Esophagus muscularis mucosa (tissue), 4 donors: ENCODE measurements at regions not wholly inside any gene's neighbourhood (a gene's known extent, or its start where the extent isn't known, plus 50 kb on each side); places are given as distances from the start of the nearest gene placed in this dataset.
"Not testable (repeated sequence)": the region's sequence is repeated elsewhere in the genome, so short reads cannot be mapped to it uniquely, and the experiment has no call there.

Experiments used
- DNase-seq: peaks from one replicate; pipeline ENCODE4 v3.0.0-alpha.2; 2017; ENCODE audit errors: extremely low spot score
- H3K27ac ChIP-seq, 4 donors: fragments of 200-600 bp; sonication (generic); replicated peaks in 1 of 4; 1 replicate in 3 of 4; 2 replicates in 1 of 4; pipeline ENCODE4 v1.5.1; 2016 to 2019; ENCODE audit warnings: mild to moderate bottlenecking in 1 of 4
- H3K27me3 ChIP-seq, 4 donors: fragments of 200-600 bp; sonication (generic); one replicate each; pipeline versions ENCODE4 v1.5.1 to v1.6.0; 2016 to 2019
- H3K36me3 ChIP-seq, 4 donors: fragments of 200-600 bp; sonication (generic); one replicate each; pipeline ENCODE4 v1.5.1; 2016 to 2019
- H3K4me1 ChIP-seq, 4 donors: fragments of 200-600 bp; sonication (generic); one replicate each; pipeline ENCODE4 v1.5.1; 2016 to 2019
- H3K4me3 ChIP-seq, 4 donors: fragments of 200-600 bp; sonication (generic); 1 replicate in 2 of 4; 2 replicates in 2 of 4; pipeline ENCODE4 v1.5.1; 2016 to 2019; ENCODE audit warnings: mild to moderate bottlenecking in 4 of 4, moderate library complexity in 1 of 4
- H3K9me3 ChIP-seq, 4 donors: fragments of 200-600 bp; sonication (generic); 1 replicate in 3 of 4; 2 replicates in 1 of 4; pipeline ENCODE4 v1.5.1; 2016 to 2019
- EP300 ChIP-seq: sonication (generic); formaldehyde crosslinking; IDR thresholded peaks from one replicate; pipeline ENCODE4 v1.6.1; 2017; ENCODE audit warnings: antibody characterized with exemption
- POLR2A ChIP-seq: fragments of 450-650 bp; IDR thresholded peaks from one replicate; pipeline ENCODE4 v1.6.1; 2017; ENCODE audit warnings: antibody characterized with exemption, moderate library complexity, mild to moderate bottlenecking, low read depth
- POLR2AphosphoS5 ChIP-seq, 2 donors: sonication (generic); formaldehyde crosslinking; IDR thresholded peaks; one replicate each; pipeline ENCODE4 v1.6.1; 2017; ENCODE audit warnings: antibody characterized with exemption in 2 of 2
- WGBS: methylation state at CpG from one replicate; pipeline ENCODE4 v1.1.5; 2018; 5-methylcytosine and 5-hydroxymethylcytosine counted together
- intact Hi-C: fragments of 100-400 bp; cut with DNase I; formaldehyde crosslinking; loops from one replicate; pipeline ENCODE4 v1.15.1; 2023
- TF ChIP-seq, protein P1 (sequence below), 3 experiments: fragments of 200-600 bp in 2 of 3; fragments of 450-650 bp in 1 of 3; sonication (generic) in 2 of 3; IDR thresholded peaks; one replicate each; pipeline ENCODE4 v1.5.1; 2017 to 2019; ENCODE audit warnings: antibody characterized with exemption in 3 of 3, mild to moderate bottlenecking in 2 of 3, moderate library complexity in 1 of 3

DNA sequence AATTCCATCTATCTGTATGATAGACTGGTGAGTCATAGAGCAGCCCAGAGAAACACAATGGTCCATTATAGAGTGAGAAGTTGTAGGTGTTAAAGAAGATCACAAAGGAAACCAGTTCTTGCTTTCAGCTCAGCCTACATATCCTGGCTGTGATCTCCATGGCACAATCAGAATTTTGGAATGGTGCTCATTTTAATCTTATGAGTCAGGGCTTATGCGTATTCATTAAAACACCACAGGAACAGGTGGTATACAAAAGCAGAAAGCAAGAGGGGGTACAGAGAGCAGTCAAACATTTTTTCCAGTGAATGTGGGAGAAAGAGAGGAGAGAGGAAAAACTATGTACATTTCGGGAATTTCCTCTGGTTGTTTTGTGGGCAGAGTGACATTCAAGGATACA is 126.9 kb downstream of the MFAP3L start:
- H3K4me1 ChIP-seq: no peaks in the 10 kb centered on the region
- H3K4me3 ChIP-seq: no peak overlapping the region
- intact Hi-C loops: no loop called here
- TF ChIP-seq POLR2AphosphoS5 (IDR thresholded peaks at IDR 0.05): no peak
- DNase-seq: no peak
- no peaks in the 10 kb centered on the region for H3K36me3 ChIP-seq
- H3K27ac ChIP-seq: no peak overlapping the region
- no peaks in the 10 kb centered on the region for H3K9me3 ChIP-seq
- 96% methylated on average over 2 of the region's 2 CpGs for WGBS
- no peaks in the 10 kb centered on the region for H3K27me3 ChIP-seq

DNA sequence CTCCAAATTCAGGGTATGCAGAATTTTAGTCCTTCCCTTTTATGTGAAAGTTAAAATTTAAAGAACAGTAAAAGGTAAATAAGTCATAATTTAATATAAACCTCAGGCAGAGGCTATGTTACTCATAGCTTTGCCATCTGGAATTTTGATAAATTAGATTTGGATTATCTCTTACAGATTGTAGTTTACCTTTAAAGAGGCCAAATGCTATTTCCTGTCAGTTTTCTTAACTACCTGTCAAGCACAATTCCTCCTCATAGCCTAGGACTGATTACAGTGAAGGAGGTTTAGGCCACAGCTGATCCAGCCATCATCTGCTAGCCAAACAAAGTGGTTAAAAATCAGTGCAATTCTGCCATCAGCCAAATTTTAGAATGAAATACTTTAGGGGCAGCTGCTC is 128.1 kb downstream of the MFAP3L start:
- no peak for DNase-seq
- Histone ChIP-seq H3K27me3 (no peaks in the 10 kb centered on the region), H3K9me3 (no peaks in the 10 kb centered on the region), H3K27ac (no peak overlapping the region), H3K4me3 (no peak overlapping the region), H3K4me1 (no peaks in the 10 kb centered on the region), H3K36me3 (no peaks in the 10 kb centered on the region)
- TF ChIP-seq EP300 (no peak), POLR2AphosphoS5 (IDR thresholded peaks at IDR 0.05) (no peak), POLR2A (no peak)
- TF ChIP-seq, protein P1, sequence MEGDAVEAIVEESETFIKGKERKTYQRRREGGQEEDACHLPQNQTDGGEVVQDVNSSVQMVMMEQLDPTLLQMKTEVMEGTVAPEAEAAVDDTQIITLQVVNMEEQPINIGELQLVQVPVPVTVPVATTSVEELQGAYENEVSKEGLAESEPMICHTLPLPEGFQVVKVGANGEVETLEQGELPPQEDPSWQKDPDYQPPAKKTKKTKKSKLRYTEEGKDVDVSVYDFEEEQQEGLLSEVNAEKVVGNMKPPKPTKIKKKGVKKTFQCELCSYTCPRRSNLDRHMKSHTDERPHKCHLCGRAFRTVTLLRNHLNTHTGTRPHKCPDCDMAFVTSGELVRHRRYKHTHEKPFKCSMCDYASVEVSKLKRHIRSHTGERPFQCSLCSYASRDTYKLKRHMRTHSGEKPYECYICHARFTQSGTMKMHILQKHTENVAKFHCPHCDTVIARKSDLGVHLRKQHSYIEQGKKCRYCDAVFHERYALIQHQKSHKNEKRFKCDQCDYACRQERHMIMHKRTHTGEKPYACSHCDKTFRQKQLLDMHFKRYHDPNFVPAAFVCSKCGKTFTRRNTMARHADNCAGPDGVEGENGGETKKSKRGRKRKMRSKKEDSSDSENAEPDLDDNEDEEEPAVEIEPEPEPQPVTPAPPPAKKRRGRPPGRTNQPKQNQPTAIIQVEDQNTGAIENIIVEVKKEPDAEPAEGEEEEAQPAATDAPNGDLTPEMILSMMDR (IDR thresholded peaks at IDR 0.05): no peak
- intact Hi-C loops: no loop called here

DNA sequence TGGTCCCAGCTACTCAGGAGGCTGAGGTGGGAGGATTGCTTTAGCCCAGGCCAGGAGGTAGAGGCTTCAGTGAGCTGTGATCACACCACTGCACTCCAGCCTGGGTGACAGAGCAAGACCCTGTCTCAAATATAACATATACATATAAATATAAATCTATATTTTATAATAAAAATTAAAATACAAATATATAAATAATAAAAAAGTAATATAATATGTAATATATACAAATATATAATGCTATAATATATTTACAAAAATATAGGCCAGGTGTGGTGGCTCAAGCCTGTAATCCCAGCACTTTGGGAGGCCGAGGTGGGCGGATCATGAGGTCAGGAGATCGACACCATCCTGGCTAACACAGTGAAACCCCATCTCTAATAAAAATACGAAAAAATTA is 131.4 kb downstream of the MFAP3L start:
- H3K27me3 ChIP-seq, DNase-seq, H3K4me3 ChIP-seq, H3K4me1 ChIP-seq, intact Hi-C loops, H3K27ac ChIP-seq, H3K9me3 ChIP-seq, H3K36me3 ChIP-seq: not testable (repeated sequence)
- WGBS: 92% methylated on average over 4 of the region's 4 CpGs

GRCh38 chr4:169885893-169886292 is 128.1 kb upstream of the HPF1 start:
- Histone ChIP-seq H3K4me1 (no peaks in the 10 kb centered on the region), H3K27ac (no peak overlapping the region), H3K9me3 (peaks cover 0 to 9% (median 3%) of the 10 kb centered on the region in 4 donors), H3K36me3 (no peaks in the 10 kb centered on the region), H3K27me3 (no peaks in the 10 kb centered on the region), H3K4me3 (no peak overlapping the region)
- intact Hi-C loops: no loop called here
- 77% methylated on average over 2 of the region's 2 CpGs for WGBS
- TF ChIP-seq, protein P1 (IDR thresholded peaks at IDR 0.05): no peak
- no peak for TF ChIP-seq POLR2A
- TF ChIP-seq POLR2AphosphoS5 (IDR thresholded peaks at IDR 0.05): no peak
- TF ChIP-seq EP300: no peak
- no peak for DNase-seq

DNA sequence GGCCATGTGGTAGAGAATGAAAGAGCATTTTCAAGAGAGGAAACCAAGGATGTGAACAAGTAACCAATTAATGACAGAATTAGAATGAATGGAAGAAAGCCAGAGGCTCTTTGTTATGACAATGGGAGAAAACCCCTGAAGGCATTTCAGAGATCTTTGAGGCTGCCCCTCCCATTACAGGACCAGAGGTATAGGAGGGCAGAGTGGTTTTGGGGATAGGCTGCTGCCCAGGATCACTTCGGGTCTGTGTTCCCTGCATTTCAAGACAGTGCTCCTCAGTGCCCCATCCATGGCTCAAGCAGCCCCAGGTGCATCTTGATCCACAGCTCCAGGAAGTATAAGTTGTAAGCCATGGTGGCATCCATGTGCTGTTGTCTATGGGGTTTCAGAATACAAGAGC is 124.0 kb upstream of the HPF1 start:
- TF ChIP-seq EP300 (no peak), POLR2AphosphoS5 (IDR thresholded peaks at IDR 0.05) (no peak)
- H3K9me3 ChIP-seq: no peaks in the 10 kb centered on the region
- H3K4me1 ChIP-seq: no peaks in the 10 kb centered on the region
- no peaks in the 10 kb centered on the region for H3K36me3 ChIP-seq
- 90% methylated on average over 1 of the region's 1 CpG for WGBS
- DNase-seq: no peak
- intact Hi-C loops: no loop called here
- no peak overlapping the region for H3K4me3 ChIP-seq
- no peak overlapping the region for H3K27ac ChIP-seq
- H3K27me3 ChIP-seq: no peaks in the 10 kb centered on the region

DNA sequence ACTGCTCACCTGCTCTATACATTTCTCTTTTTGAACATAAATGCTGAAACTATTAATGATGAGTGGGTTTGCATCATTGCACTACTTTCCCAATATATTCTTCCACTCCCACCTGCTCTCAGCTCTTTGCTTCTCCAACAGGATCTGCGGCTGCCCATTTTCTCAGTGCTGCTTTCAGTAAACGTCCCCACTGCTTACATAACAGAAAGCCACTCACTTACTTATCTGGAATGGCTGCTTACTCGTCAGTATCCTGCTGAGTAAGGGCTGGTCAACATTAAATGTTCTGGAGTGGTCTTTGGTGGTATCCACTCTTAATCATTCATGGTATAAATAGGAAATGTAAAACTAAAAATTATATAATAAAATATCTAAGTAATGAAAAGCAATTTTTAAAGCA is 112.8 kb upstream of the HPF1 start:
- Histone ChIP-seq H3K27me3 (no peaks in the 10 kb centered on the region), H3K4me3 (no peak overlapping the region), H3K4me1 (no peaks in the 10 kb centered on the region), H3K9me3 (no peaks in the 10 kb centered on the region), H3K36me3 (no peaks in the 10 kb centered on the region), H3K27ac (no peak overlapping the region)
- DNase-seq: no peak
- 55% methylated on average over 3 of the region's 3 CpGs for WGBS
- TF ChIP-seq POLR2AphosphoS5 (IDR thresholded peaks at IDR 0.05) (no peak), POLR2A (no peak), EP300 (no peak)
- TF ChIP-seq, protein P1 (IDR thresholded peaks at IDR 0.05): no peak
- intact Hi-C loops: no loop called here
